Smooth muscle cell (in vitro differentiated cells): ENCODE measurements at regions not wholly inside any gene's neighbourhood (a gene's known extent, or its start where the extent isn't known, plus 50 kb on each side); places are given as distances from the start of the nearest gene placed in this dataset.

Source experiments
- DNase-seq: peaks from one replicate; lab custom pipeline; 2025; ENCODE audit not compliant: unreplicated experiment; lab: John Stamatoyannopoulos, UW
- H2AFZ ChIP-seq: fragments of 200-600 bp; sonication (generic); 2 replicates; pipeline ENCODE4 v1.6.0; 2016; ENCODE audit warnings: antibody characterized with exemption, low read depth, mild to moderate bottlenecking
- H3F3A ChIP-seq: fragments of 200-600 bp; sonication (generic); 2 replicates; pipeline ENCODE4 v1.6.0; 2017; ENCODE audit warnings: antibody characterized with exemption, low read depth
- H3K27ac ChIP-seq: fragments of 200-600 bp; sonication (generic); 2 replicates; pipeline ENCODE4 v1.5.1; 2016; ENCODE audit warnings: low read depth, mild to moderate bottlenecking
- H3K27me3 ChIP-seq: fragments of 200-600 bp; sonication (generic); 2 replicates; pipeline ENCODE4 v1.6.1; 2016; ENCODE audit warnings: low read depth, mild to moderate bottlenecking
- H3K36me3 ChIP-seq: fragments of 200-600 bp; sonication (generic); 2 replicates; pipeline ENCODE4 v1.5.1; 2016; ENCODE audit warnings: low read depth
- H3K4me1 ChIP-seq: fragments of 200-600 bp; sonication (generic); 2 replicates; pipeline ENCODE4 v1.5.1; 2016; ENCODE audit warnings: low read depth
- H3K4me2 ChIP-seq: fragments of 200-600 bp; sonication (generic); 2 replicates; pipeline ENCODE4 v1.6.0; 2016; ENCODE audit warnings: mild to moderate bottlenecking
- H3K4me3 ChIP-seq: fragments of 200-600 bp; sonication (generic); 2 replicates; pipeline ENCODE4 v1.5.1; 2016; ENCODE audit warnings: mild to moderate bottlenecking
- H3K79me2 ChIP-seq: fragments of 200-600 bp; sonication (generic); 2 replicates; pipeline ENCODE4 v1.6.0; 2016; ENCODE audit warnings: low read depth, mild to moderate bottlenecking
- H3K9ac ChIP-seq: fragments of 200-600 bp; sonication (generic); 2 replicates; pipeline ENCODE4 v1.6.0; 2016; ENCODE audit warnings: low read depth
- H3K9me3 ChIP-seq: fragments of 200-600 bp; sonication (generic); replicated peaks from 2 replicates; pipeline ENCODE4 v1.5.1; 2016; ENCODE audit warnings: low read depth
- H4K20me1 ChIP-seq: fragments of 200-600 bp; sonication (generic); 2 replicates; pipeline ENCODE4 v1.6.0; 2016; ENCODE audit warnings: low read depth
- CTCF ChIP-seq: fragments of 200-600 bp; sonication (generic); IDR thresholded peaks from 2 replicates; pipeline ENCODE4 v1.5.1; 2017; ENCODE audit warnings: borderline replicate concordance, mild to moderate bottlenecking, antibody characterized with exemption; ENCODE audit not compliant: insufficient read depth, poor library complexity, severe bottlenecking
- WGBS: methylation state at CpG from one replicate; pipeline ENCODE4 v1.1.7; 2016; ENCODE audit warnings: low lambda C conversion rate; 5-methylcytosine and 5-hydroxymethylcytosine counted together

- Histone ChIP-seq H3K27ac (no peak overlapping the region), H3K9me3 (peaks cover 3% of the 10 kb centered on the region), H3K9ac (no peak overlapping the region), H3K4me2 (no peak overlapping the region), H3F3A (no peaks in the 10 kb centered on the region), H3K4me1 (no peaks in the 10 kb centered on the region), H3K4me3 (no peak overlapping the region), H4K20me1 (no peaks in the 10 kb centered on the region), H3K27me3 (no peaks in the 10 kb centered on the region), H3K36me3 (no peaks in the 10 kb centered on the region), H2AFZ (no peak overlapping the region), H3K79me2 (no peaks in the 10 kb centered on the region)
- no peak for TF ChIP-seq CTCF
- no peak for DNase-seq
- WGBS: 83% methylated on average over 3 of the region's 3 CpGs
These were observed 311.5 kb downstream of the SETD4 start for GRCh38 chr21:35748678-35749314.

GRCh38 chr21:35743571-35743970 lies 316.8 kb downstream of the SETD4 start:
- Histone ChIP-seq H4K20me1 (no peaks in the 10 kb centered on the region), H3K27me3 (no peaks in the 10 kb centered on the region), H3F3A (no peaks in the 10 kb centered on the region), H2AFZ (no peak overlapping the region), H3K4me1 (no peaks in the 10 kb centered on the region), H3K4me3 (no peak overlapping the region), H3K36me3 (no peaks in the 10 kb centered on the region), H3K9ac (no peak overlapping the region), H3K9me3 (no peaks in the 10 kb centered on the region), H3K79me2 (no peaks in the 10 kb centered on the region), H3K27ac (no peak overlapping the region), H3K4me2 (no peak overlapping the region)
- no peak for DNase-seq
- 89% methylated on average over 4 of the region's 4 CpGs for WGBS
- TF ChIP-seq CTCF: no peak

- H3K9ac ChIP-seq: peak overlapping the region; percentile 75
- no peaks in the 10 kb centered on the region for H3K27me3 ChIP-seq
- no peaks in the 10 kb centered on the region for H3K79me2 ChIP-seq
- no peaks in the 10 kb centered on the region for H3K36me3 ChIP-seq
- WGBS: 43% methylated on average over 8 of the region's 8 CpGs
- no peak overlapping the region for H2AFZ ChIP-seq
- TF ChIP-seq CTCF: no peak
- H3K4me2 ChIP-seq: peak overlapping the region; percentile 68
- H3K9me3 ChIP-seq: no peaks in the 10 kb centered on the region
- H3K4me1 ChIP-seq: no peaks in the 10 kb centered on the region
- H4K20me1 ChIP-seq: no peaks in the 10 kb centered on the region
- peaks cover 3% of the 10 kb centered on the region for H3F3A ChIP-seq
- H3K27ac ChIP-seq: peak overlapping the region; percentile 95
- no peak overlapping the region for H3K4me3 ChIP-seq
- no peak for DNase-seq
These were observed 321.9 kb downstream of the SETD4 start for GRCh38 chr21:35738347-35738961.

- 39% methylated on average over 6 of the region's 6 CpGs for WGBS
- H4K20me1 ChIP-seq: no peaks in the 10 kb centered on the region
- peak overlapping the region; percentile 95 for H3K27ac ChIP-seq
- peak overlapping the region; percentile 75 for H3K9ac ChIP-seq
- no peak for DNase-seq
- no peaks in the 10 kb centered on the region for H3K36me3 ChIP-seq
- no peaks in the 10 kb centered on the region for H3K9me3 ChIP-seq
- H3K27me3 ChIP-seq: no peaks in the 10 kb centered on the region
- peaks cover 3% of the 10 kb centered on the region for H3F3A ChIP-seq
- H3K4me3 ChIP-seq: no peak overlapping the region
- H3K79me2 ChIP-seq: no peaks in the 10 kb centered on the region
- TF ChIP-seq CTCF: no peak
- no peaks in the 10 kb centered on the region for H3K4me1 ChIP-seq
- H3K4me2 ChIP-seq: peak overlapping the region; percentile 68
- H2AFZ ChIP-seq: no peak overlapping the region
These were observed 322.4 kb downstream of the SETD4 start for GRCh38 chr21:35737899-35738346.
